ENCODE measurements at regions not wholly inside any gene's neighbourhood (a gene's known extent, or its start where the extent isn't known, plus 50 kb on each side); places are given as distances from the start of the nearest gene placed in this dataset.

DNA sequence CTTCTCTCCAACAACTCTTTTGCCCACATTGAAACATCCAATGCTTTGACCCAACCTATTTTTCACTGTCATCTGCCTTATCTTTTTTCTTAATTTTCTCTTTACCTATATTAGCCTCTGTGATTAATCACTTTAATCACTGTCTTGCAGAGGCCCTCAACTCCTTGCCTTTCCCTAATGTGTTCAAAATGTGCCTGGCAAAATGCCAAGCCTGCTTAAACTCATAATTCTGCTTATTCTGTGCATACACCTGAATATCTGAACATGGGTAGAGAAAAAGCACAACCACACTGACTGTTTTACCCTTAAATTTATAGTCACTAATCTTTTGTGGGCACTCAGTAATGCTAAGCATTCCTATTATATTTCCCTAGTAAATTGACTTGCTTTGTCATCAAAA lies 63.0 kb upstream of the GALNT13 start:
- no peak for DNase-seq (ENCODE audit: low read depth, low spot score)
- Mint-ChIP-seq H3K4me3 (no peak overlapping the region), H3K4me1 (no peaks in the 10 kb centered on the region), H3K27ac (ENCODE audit: unreplicated experiment) (no peak overlapping the region), H3K9me3 (no peaks in the 10 kb centered on the region), H3K27me3 (ENCODE audit: low read depth) (no peaks in the 10 kb centered on the region), H3K36me3 (ENCODE audit: low read depth) (no peaks in the 10 kb centered on the region)
- TF ChIP-seq, protein P1, sequence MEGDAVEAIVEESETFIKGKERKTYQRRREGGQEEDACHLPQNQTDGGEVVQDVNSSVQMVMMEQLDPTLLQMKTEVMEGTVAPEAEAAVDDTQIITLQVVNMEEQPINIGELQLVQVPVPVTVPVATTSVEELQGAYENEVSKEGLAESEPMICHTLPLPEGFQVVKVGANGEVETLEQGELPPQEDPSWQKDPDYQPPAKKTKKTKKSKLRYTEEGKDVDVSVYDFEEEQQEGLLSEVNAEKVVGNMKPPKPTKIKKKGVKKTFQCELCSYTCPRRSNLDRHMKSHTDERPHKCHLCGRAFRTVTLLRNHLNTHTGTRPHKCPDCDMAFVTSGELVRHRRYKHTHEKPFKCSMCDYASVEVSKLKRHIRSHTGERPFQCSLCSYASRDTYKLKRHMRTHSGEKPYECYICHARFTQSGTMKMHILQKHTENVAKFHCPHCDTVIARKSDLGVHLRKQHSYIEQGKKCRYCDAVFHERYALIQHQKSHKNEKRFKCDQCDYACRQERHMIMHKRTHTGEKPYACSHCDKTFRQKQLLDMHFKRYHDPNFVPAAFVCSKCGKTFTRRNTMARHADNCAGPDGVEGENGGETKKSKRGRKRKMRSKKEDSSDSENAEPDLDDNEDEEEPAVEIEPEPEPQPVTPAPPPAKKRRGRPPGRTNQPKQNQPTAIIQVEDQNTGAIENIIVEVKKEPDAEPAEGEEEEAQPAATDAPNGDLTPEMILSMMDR (conservative IDR thresholded peaks at IDR 0.05), result no peak

DNA sequence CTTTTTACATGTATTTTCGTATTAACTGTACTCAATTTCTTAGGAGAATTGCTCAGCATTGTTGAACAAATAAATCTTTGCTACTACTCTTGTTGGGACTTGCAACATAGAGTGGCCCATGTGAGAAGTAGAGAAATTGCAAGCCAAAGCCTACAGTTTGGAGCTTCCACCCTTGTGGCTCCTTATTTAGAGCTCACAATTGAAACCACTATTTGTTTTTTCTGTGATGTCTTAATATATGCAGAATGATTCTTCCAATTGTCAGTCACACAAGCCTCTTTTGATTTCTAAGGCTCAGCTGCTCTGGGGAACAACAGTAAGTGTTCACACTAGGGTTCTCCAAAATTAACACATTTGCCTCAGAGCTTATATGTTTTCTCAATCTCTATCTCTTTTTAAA lies 60.2 kb upstream of the GALNT13 start:
- Mint-ChIP-seq H3K27ac (ENCODE audit: unreplicated experiment) (no peak overlapping the region), H3K4me1 (no peaks in the 10 kb centered on the region), H3K27me3 (ENCODE audit: low read depth) (no peaks in the 10 kb centered on the region), H3K9me3 (no peaks in the 10 kb centered on the region), H3K4me3 (no peak overlapping the region), H3K36me3 (ENCODE audit: low read depth) (no peaks in the 10 kb centered on the region)
- no peak for DNase-seq (ENCODE audit: low read depth, low spot score)
- TF ChIP-seq, protein P1 (conservative IDR thresholded peaks at IDR 0.05), result no peak

DNA sequence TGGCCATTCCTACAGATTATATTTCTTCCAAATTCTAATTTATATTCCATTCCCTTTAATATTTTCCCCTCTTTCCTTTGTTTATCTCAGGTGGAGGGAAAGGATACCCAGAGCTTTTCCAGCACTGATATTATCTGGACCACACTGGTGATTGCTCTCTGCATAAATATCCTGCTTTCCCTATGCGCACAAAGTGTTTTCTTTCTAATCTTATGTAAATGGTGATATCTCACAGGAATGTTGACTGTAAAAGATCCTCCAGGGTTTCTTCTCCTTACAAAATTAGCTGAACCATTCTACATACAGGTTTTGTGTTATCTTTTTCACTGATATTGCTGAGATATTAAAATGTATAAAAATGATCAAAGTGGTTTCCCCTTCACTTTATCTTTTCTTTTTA lies 59.1 kb upstream of the GALNT13 start:
- Mint-ChIP-seq H3K4me1 (no peaks in the 10 kb centered on the region), H3K9me3 (no peaks in the 10 kb centered on the region), H3K36me3 (ENCODE audit: low read depth) (no peaks in the 10 kb centered on the region), H3K27me3 (ENCODE audit: low read depth) (no peaks in the 10 kb centered on the region), H3K27ac (ENCODE audit: unreplicated experiment) (no peak overlapping the region), H3K4me3 (no peak overlapping the region)
- DNase-seq (ENCODE audit: low read depth, low spot score), result no peak
- TF ChIP-seq, protein P1 (conservative IDR thresholded peaks at IDR 0.05), result no peak

DNA sequence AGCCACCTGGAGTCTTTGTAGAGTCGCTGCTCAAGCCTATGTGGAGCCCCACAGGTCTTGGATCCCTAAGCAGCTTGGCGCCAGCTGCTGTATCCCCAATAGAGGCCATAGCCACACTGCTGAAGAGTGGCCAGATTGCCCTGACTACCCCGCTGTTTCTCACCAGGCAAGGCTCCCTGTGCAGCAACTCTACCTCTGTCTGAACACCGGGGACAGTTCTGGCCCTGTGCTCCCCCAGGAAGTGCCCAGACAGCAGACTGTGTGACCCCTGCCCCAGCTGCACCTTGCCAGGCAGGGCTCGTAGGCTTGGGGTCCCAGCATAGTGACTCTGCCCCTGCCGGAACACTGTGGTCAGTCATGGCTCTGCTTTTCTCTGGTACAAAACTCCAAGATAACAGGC lies 53.5 kb upstream of the GALNT13 start:
- no peak overlapping the region for H3K27ac Mint-ChIP-seq (ENCODE audit: unreplicated experiment)

DNA sequence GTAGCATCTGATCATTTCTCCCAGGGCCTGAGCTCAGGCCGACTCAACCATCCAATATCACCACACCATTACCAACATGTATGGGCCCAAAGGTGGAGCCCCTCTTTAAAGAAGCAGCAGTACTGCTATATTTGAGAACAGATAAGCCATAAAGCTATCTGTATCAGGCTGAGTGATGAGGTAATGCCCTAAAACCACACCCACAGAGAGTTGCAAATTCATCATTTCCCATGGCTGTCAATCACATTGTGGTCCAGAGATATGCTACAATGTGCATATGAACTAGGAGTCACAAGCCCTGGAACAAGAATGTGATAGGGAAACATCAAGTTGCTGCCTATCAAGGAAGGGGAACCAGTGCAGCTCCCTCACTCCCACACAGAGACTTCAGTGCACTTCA lies 52.6 kb upstream of the GALNT13 start:
- Mint-ChIP-seq H3K27ac (ENCODE audit: unreplicated experiment) (no peak overlapping the region), H3K9me3 (peaks cover 4% of the 10 kb centered on the region), H3K27me3 (ENCODE audit: low read depth) (no peaks in the 10 kb centered on the region), H3K4me1 (no peaks in the 10 kb centered on the region), H3K4me3 (no peak overlapping the region), H3K36me3 (ENCODE audit: low read depth) (no peaks in the 10 kb centered on the region)
- no peak for DNase-seq (ENCODE audit: low read depth, low spot score)
- TF ChIP-seq, protein P1 (conservative IDR thresholded peaks at IDR 0.05), result no peak

More for the DNA sequence above, 53.5 kb upstream of the GALNT13 start:
- H3K4me3 Mint-ChIP-seq, result no peak overlapping the region
- no peak for DNase-seq (ENCODE audit: low read depth, low spot score)
- no peaks in the 10 kb centered on the region for H3K27me3 Mint-ChIP-seq (ENCODE audit: low read depth)
- H3K9me3 Mint-ChIP-seq, result peaks cover 4% of the 10 kb centered on the region
- H3K36me3 Mint-ChIP-seq (ENCODE audit: low read depth), result no peaks in the 10 kb centered on the region
- TF ChIP-seq, protein P1 (conservative IDR thresholded peaks at IDR 0.05), result no peak
- no peaks in the 10 kb centered on the region for H3K4me1 Mint-ChIP-seq

DNA sequence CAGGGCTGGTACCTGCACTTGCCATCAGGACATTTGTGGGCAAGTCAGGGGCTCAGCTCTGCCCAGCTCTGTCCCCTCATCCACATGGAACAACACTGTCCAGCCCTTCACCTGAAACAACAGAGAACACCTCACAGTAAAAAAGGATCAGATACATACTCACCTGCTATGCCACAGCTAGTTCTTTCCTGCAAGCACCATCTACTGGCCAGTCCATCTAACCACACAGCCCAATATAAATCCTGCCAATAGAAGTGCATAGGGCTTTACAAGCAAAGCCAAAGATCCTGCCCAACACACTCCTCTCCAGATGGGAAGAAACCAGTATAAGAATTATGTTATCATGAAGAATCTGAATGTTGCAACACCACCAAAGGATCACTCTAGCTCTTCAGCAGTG lies 52.2 kb upstream of the GALNT13 start:
- DNase-seq (ENCODE audit: low read depth, low spot score), result no peak

More for the DNA sequence above, 52.2 kb upstream of the GALNT13 start:
- TF ChIP-seq, protein P1 (conservative IDR thresholded peaks at IDR 0.05), result no peak
- no peak overlapping the region for H3K4me3 Mint-ChIP-seq
- no peaks in the 10 kb centered on the region for H3K27me3 Mint-ChIP-seq (ENCODE audit: low read depth)
- no peak overlapping the region for H3K27ac Mint-ChIP-seq (ENCODE audit: unreplicated experiment)
- no peaks in the 10 kb centered on the region for H3K4me1 Mint-ChIP-seq
- H3K36me3 Mint-ChIP-seq (ENCODE audit: low read depth), result no peaks in the 10 kb centered on the region
- peaks cover 4% of the 10 kb centered on the region for H3K9me3 Mint-ChIP-seq
